ENCODE measurements at regions not wholly inside any gene's neighbourhood (a gene's known extent, or its start where the extent isn't known, plus 50 kb on each side); places are given as distances from the start of the nearest gene placed in this dataset.
A peak's percentile ranks its signal among the peaks of the same experiment; 100 is the strongest.

DNA sequence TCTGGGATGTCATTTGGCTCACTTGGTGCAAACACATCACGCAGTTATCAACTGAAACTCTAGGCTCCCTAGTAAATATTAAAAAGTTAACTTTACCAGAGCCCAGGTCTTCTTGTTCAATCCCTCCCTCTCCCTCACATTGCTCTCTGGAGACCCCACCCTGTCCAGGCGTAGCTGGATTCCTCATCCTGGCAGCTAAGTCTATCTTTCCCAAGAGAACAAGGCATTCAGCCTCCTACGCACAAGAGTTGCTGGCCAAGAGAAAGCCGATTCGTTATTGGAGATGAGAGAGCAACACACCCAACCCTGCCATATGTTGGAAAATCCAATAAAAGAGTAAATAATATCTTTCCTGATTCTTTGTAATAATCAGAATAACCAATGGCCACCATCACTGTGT, 117.9 kb downstream of the SLC30A10 start:
- Histone ChIP-seq H4K91ac (ENCODE audit: insufficient read length, low read depth, low read length) (no peak overlapping the region), H4K20me1 (ENCODE audit: control insufficient read depth, insufficient read depth, insufficient read length) (no peaks in the 10 kb centered on the region), H3K27me3 (ENCODE audit: insufficient read depth, low read length) (no peaks in the 10 kb centered on the region), H3T11ph (ENCODE audit: low read length) (no peak overlapping the region), H2BK12ac (ENCODE audit: insufficient read length, low read depth, low read length) (no peak overlapping the region), H3K18ac (ENCODE audit: insufficient read length, low read depth, low read length) (no peak overlapping the region), H2BK120ac (ENCODE audit: low read depth, low read length, poor library complexity, severe bottlenecking) (no peak overlapping the region), H3K79me1 (ENCODE audit: insufficient read depth, low read depth, low read length, poor library complexity, severe bottlenecking) (no peaks in the 10 kb centered on the region), H3K14ac (ENCODE audit: insufficient read depth, low read length) (no peak overlapping the region), H3K27ac (ENCODE audit: insufficient read length, low read depth, low read length) (no peak overlapping the region), H3K79me2 (ENCODE audit: insufficient read depth, low read length) (no peaks in the 10 kb centered on the region), H4K8ac (replicated peaks; ENCODE audit: insufficient read length, low read depth, low read length) (no peak overlapping the region), H2BK20ac (ENCODE audit: low read depth, low read length, poor library complexity, severe bottlenecking) (no peak overlapping the region), H2BK15ac (ENCODE audit: low read depth, low read length) (no peak overlapping the region), H3K23me2 (ENCODE audit: insufficient read length, low read depth, low read length, poor library complexity, severe bottlenecking) (no peaks in the 10 kb centered on the region), H2AK5ac (ENCODE audit: insufficient read length, low read length) (no peak overlapping the region), H2BK5ac (ENCODE audit: insufficient read length, low read length) (no peak overlapping the region), H3K4me1 (ENCODE audit: insufficient read depth, low read length) (peaks cover 7% of the 10 kb centered on the region; the same call in 1 of the 2 replicates), H2AFZ (ENCODE audit: low read length) (no peak overlapping the region), H3K4me2 (ENCODE audit: insufficient read depth, insufficient read length, low read length) (no peak overlapping the region), H3K23ac (ENCODE audit: insufficient read length, low read depth, low read length) (no peak overlapping the region), H3K56ac (ENCODE audit: insufficient read length, low read depth, low read length) (no peak overlapping the region), H4K5ac (ENCODE audit: insufficient read length, low read depth, low read length) (no peak overlapping the region), H3K9me3 (ENCODE audit: control insufficient read depth, low read depth, low read length) (no peaks in the 10 kb centered on the region), H3K9ac (ENCODE audit: extremely low read depth, insufficient read length, low read length) (no peak overlapping the region), H3K4ac (ENCODE audit: low read depth, low read length) (no peak overlapping the region)
- no peak for DNase-seq
- H3K4me1 Mint-ChIP-seq: no peaks in the 10 kb centered on the region
- H3K9me3 Mint-ChIP-seq: no peaks in the 10 kb centered on the region; a peak in 1 of 5 replicates
- TF ChIP-seq CTCF (conservative IDR thresholded peaks at IDR 0.05): no peak
- WGBS (ENCODE audit: extremely low coverage, insufficient read length, low lambda C conversion rate): no CpG with 5 or more reads among the region's 5 CpGs
- no peak overlapping the region for H3K4me3 Mint-ChIP-seq
- H3K27ac Mint-ChIP-seq: 0 out of 7 replicates have a peak overlapping the region, but pooled peaks of 1 of the 3 experiments have one; percentile 37
- no peaks in the 10 kb centered on the region for H3K27me3 Mint-ChIP-seq (ENCODE audit: low read depth)
- H3K36me3 Mint-ChIP-seq (ENCODE audit: insufficient read depth in 1 of 3, low read depth in 3 of 3): no peaks in the 10 kb centered on the region

Measured in H9 (cell line).